Calu3 (cell line): ENCODE measurements at regions not wholly inside any gene's neighbourhood (a gene's known extent, or its start where the extent isn't known, plus 50 kb on each side); places are given as distances from the start of the nearest gene placed in this dataset.

ENCODE experiments used
- BruUV-seq: library from RNA; stranded (reverse); fragments of 400-500 nt; replicated peaks from 2 replicates; lab custom pipeline; 2021; lab: Mats Ljungman, UMichigan
- CTCF ChIA-PET: fragments of 300-600 bp; sonication (Branson Sonifier 250); formaldehyde crosslinking; loops from one replicate; lab custom pipeline; 2022; ENCODE audit warnings: antibody characterized with exemption; lab: Charles Lee
- DNase-seq: peaks from one replicate; pipeline ENCODE4 v3.0.0; 2022
- H3K27ac Mint-ChIP-seq: one replicate; pipeline ENCODE4 v1.8.0; 2022; ENCODE audit warnings: mixed read lengths; ENCODE audit not compliant: unreplicated experiment
- H3K27me3 Mint-ChIP-seq: one replicate; pipeline ENCODE4 v1.8.0; 2022; ENCODE audit warnings: mixed read lengths; ENCODE audit not compliant: unreplicated experiment
- H3K36me3 Mint-ChIP-seq: one replicate; pipeline ENCODE4 v1.8.0; 2022; ENCODE audit warnings: mild to moderate bottlenecking, moderate library complexity, mixed read lengths; ENCODE audit not compliant: insufficient read depth, unreplicated experiment
- H3K4me1 Mint-ChIP-seq: one replicate; pipeline ENCODE4 v1.8.0; 2022; ENCODE audit warnings: mild to moderate bottlenecking, low read depth, mixed read lengths; ENCODE audit not compliant: unreplicated experiment
- H3K4me3 Mint-ChIP-seq: one replicate; pipeline ENCODE4 v1.8.0; 2022; ENCODE audit warnings: mild to moderate bottlenecking, low read depth, moderate library complexity, mixed read lengths; ENCODE audit not compliant: unreplicated experiment
- H3K9me3 Mint-ChIP-seq: one replicate; pipeline ENCODE4 v1.8.0; 2022; ENCODE audit warnings: low read depth, mixed read lengths; ENCODE audit not compliant: unreplicated experiment
- CTCF ChIP-seq: fragments of 200-600 bp; IDR thresholded peaks from one replicate; pipeline ENCODE4 v1.8.0; 2022; ENCODE audit warnings: antibody characterized with exemption; ENCODE audit not compliant: unreplicated experiment
- intact Hi-C: fragments of 100-400 bp; cut with micrococcal nuclease; formaldehyde crosslinking; loops from one replicate; pipeline ENCODE4 v1.10.0; 2022; ENCODE audit not compliant: unreplicated experiment

GRCh38 chr5:73370095-73370494, 78.5 kb downstream of the FOXD1 start:
- H3K4me3 Mint-ChIP-seq: no peak overlapping the region
- peaks cover 32% of the 10 kb centered on the region for H3K4me1 Mint-ChIP-seq
- intact Hi-C loops: loop anchor here (5.0 kb wide), 1 partner anchor 77 kb away; the partner anchor contains the start of gene FOXD1
- CTCF ChIA-PET: no interaction called here
- H3K9me3 Mint-ChIP-seq: no peaks in the 10 kb centered on the region
- peak overlapping the region; percentile 40 for H3K27ac Mint-ChIP-seq
- BruUV-seq: no TSS peak
- no peaks in the 10 kb centered on the region for H3K27me3 Mint-ChIP-seq
- H3K36me3 Mint-ChIP-seq: no peaks in the 10 kb centered on the region
- no peak for DNase-seq
- no peak for TF ChIP-seq CTCF

- Mint-ChIP-seq H3K27me3 (no peaks in the 10 kb centered on the region), H3K4me3 (no peak overlapping the region), H3K9me3 (no peaks in the 10 kb centered on the region), H3K36me3 (peaks cover 3% of the 10 kb centered on the region), H3K4me1 (peaks cover 40% of the 10 kb centered on the region), H3K27ac (no peak overlapping the region)
- DNase-seq: no peak
- BruUV-seq: no TSS peak
- no peak for TF ChIP-seq CTCF
- intact Hi-C loops: no loop called here
- CTCF ChIA-PET: no interaction called here
Observed at GRCh38 chr5:73369278-73369677, 79.3 kb downstream of the FOXD1 start.

GRCh38 chr5:73367650-73368049, 80.9 kb downstream of the FOXD1 start:
- H3K4me3 Mint-ChIP-seq: no peak overlapping the region
- H3K36me3 Mint-ChIP-seq: peaks cover 5% of the 10 kb centered on the region
- no TSS peak for BruUV-seq
- H3K4me1 Mint-ChIP-seq: peaks cover 44% of the 10 kb centered on the region
- H3K27me3 Mint-ChIP-seq: no peaks in the 10 kb centered on the region
- CTCF ChIA-PET: interaction anchor here (0.7 to 0.9 kb wide), 3 partner anchors 10 to 74 kb away, joined by 3 to 6 read pairs (median 4); no protein-coding TSS in a partner anchor
- H3K27ac Mint-ChIP-seq: no peak overlapping the region
- no peak for TF ChIP-seq CTCF
- H3K9me3 Mint-ChIP-seq: no peaks in the 10 kb centered on the region
- no peak for DNase-seq
- intact Hi-C loops: no loop called here

- DNase-seq: no peak
- peaks cover 36% of the 10 kb centered on the region for H3K4me1 Mint-ChIP-seq
- H3K27ac Mint-ChIP-seq: peak overlapping the region; percentile 81
- no peaks in the 10 kb centered on the region for H3K27me3 Mint-ChIP-seq
- TF ChIP-seq CTCF: no peak
- no peak overlapping the region for H3K4me3 Mint-ChIP-seq
- intact Hi-C loops: no loop called here
- H3K9me3 Mint-ChIP-seq: no peaks in the 10 kb centered on the region
- BruUV-seq: no TSS peak
- CTCF ChIA-PET: interaction anchor here (0.7 to 1.3 kb wide), 2 partner anchors 44 to 1156 kb away, joined by 3 to 4 read pairs; no protein-coding TSS in a partner anchor
- peaks cover 5% of the 10 kb centered on the region for H3K36me3 Mint-ChIP-seq
Observed at GRCh38 chr5:73365990-73366667, 82.4 kb downstream of the FOXD1 start.
